Right lobe of liver (tissue), 4 donors: ENCODE measurements at regions not wholly inside any gene's neighbourhood (a gene's known extent, or its start where the extent isn't known, plus 50 kb on each side); places are given as distances from the start of the nearest gene placed in this dataset.

Experiments
- POLR2A ChIP-seq: fragments of 450-650 bp; IDR thresholded peaks from one replicate; pipeline ENCODE4 v1.6.1; 2017; ENCODE audit warnings: antibody characterized with exemption, mild to moderate bottlenecking
- TF ChIP-seq, protein P1 (sequence below), 4 donors: fragments of 200-600 bp in 3 of 4; fragments of 450-650 bp in 1 of 4; IDR thresholded peaks; one replicate each; pipeline versions ENCODE4 v1.5.1 to v1.8.0; 2016 to 2022; ENCODE audit warnings: antibody characterized with exemption in 4 of 4, mild to moderate bottlenecking in 2 of 4
- donor health status: DM: no; HTN: no; CAD: no.
- donor health status: DM: no; HTN: no; CAD: no.
- donor health status: DM: no; HTN: yes; CAD: no.

DNA sequence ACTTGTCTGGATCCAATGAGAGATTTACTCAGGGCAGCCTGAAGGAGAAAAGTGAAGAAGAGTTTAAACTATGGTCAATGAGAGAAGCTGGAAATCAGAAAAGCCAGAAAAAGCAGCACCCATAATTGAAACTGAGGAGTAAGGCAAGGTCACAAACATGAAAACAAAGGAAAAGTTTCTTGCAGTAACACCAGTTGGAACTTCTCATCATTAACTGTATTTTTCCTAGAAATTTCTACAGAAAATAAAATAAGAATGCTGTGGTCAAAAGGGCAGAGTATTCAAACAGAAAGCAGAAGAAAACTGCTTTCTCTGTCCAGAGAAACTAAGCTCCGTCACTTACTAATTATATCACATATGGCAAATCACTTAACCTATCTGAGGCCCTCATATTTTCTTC is 102.2 kb downstream of the OR13H1 start:
- TF ChIP-seq, protein P1, sequence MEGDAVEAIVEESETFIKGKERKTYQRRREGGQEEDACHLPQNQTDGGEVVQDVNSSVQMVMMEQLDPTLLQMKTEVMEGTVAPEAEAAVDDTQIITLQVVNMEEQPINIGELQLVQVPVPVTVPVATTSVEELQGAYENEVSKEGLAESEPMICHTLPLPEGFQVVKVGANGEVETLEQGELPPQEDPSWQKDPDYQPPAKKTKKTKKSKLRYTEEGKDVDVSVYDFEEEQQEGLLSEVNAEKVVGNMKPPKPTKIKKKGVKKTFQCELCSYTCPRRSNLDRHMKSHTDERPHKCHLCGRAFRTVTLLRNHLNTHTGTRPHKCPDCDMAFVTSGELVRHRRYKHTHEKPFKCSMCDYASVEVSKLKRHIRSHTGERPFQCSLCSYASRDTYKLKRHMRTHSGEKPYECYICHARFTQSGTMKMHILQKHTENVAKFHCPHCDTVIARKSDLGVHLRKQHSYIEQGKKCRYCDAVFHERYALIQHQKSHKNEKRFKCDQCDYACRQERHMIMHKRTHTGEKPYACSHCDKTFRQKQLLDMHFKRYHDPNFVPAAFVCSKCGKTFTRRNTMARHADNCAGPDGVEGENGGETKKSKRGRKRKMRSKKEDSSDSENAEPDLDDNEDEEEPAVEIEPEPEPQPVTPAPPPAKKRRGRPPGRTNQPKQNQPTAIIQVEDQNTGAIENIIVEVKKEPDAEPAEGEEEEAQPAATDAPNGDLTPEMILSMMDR (IDR thresholded peaks at IDR 0.05): no peak
- no peak for TF ChIP-seq POLR2A
